Breast epithelium (tissue), 4 donors: ENCODE measurements at regions not wholly inside any gene's neighbourhood (a gene's known extent, or its start where the extent isn't known, plus 50 kb on each side); places are given as distances from the start of the nearest gene placed in this dataset.

Experiments
- DNase-seq, 2 donors: peaks; one replicate each; pipeline ENCODE4 v3.0.0-alpha.2; 2019; ENCODE audit warnings: low spot score in 2 of 2
- H3K27ac ChIP-seq, 2 donors: fragments of 200-600 bp; sonication (generic) in 1 of 2; one replicate each; pipeline ENCODE4 v1.5.1; 2016 to 2019; ENCODE audit warnings: mild to moderate bottlenecking in 1 of 2
- H3K27me3 ChIP-seq, 2 donors: fragments of 200-600 bp; sonication (generic) in 1 of 2; one replicate each; pipeline versions ENCODE4 v1.5.1 to v1.6.0; 2017 to 2019; ENCODE audit warnings: control low read depth in 1 of 2, mild to moderate bottlenecking in 1 of 2
- H3K36me3 ChIP-seq: fragments of 200-600 bp; one replicate; pipeline ENCODE4 v1.5.1; 2019
- H3K4me1 ChIP-seq, 2 donors: fragments of 200-600 bp; sonication (generic); one replicate each; pipeline ENCODE4 v1.5.1; 2016 to 2019; ENCODE audit warnings: control low read depth in 1 of 2
- H3K4me3 ChIP-seq, 3 donors: fragments of 200-600 bp; sonication (generic); 1 replicate in 2 of 3; 2 replicates in 1 of 3; pipeline ENCODE4 v1.5.1; 2016 to 2019; ENCODE audit warnings: mild to moderate bottlenecking in 3 of 3, moderate library complexity in 2 of 3
- H3K9me3 ChIP-seq, 2 donors: fragments of 200-600 bp; sonication (generic) in 1 of 2; one replicate each; pipeline ENCODE4 v1.5.1; 2016 to 2019; ENCODE audit warnings: control low read depth in 1 of 2
- CTCF ChIP-seq, 3 donors: fragments of 450-650 bp; IDR thresholded peaks; one replicate each; pipeline ENCODE4 v1.5.1; 2016 to 2017; ENCODE audit warnings: antibody characterized with exemption in 3 of 3, mild to moderate bottlenecking in 3 of 3, moderate library complexity in 3 of 3
- POLR2A ChIP-seq: fragments of 450-650 bp; IDR thresholded peaks from one replicate; pipeline ENCODE4 v1.6.1; 2016; ENCODE audit warnings: antibody characterized with exemption, mild to moderate bottlenecking, moderate library complexity
- POLR2AphosphoS5 ChIP-seq, 3 donors: sonication (generic); formaldehyde crosslinking; IDR thresholded peaks; one replicate each; pipeline ENCODE4 v1.6.1; 2017; ENCODE audit warnings: antibody characterized with exemption in 3 of 3
- intact Hi-C: fragments of 100-400 bp; cut with DNase I; formaldehyde crosslinking; loops from one replicate; pipeline ENCODE4 v1.15.1; 2023; ENCODE audit warnings: low total_unique reads

- Histone ChIP-seq H3K27ac (peak overlapping the region in 1 of 2 donors; percentile 10), H3K36me3 (no peaks in the 10 kb centered on the region), H3K4me3 (no peak overlapping the region), H3K9me3 (no peaks in the 10 kb centered on the region), H3K4me1 (no peaks in the 10 kb centered on the region), H3K27me3 (no peaks in the 10 kb centered on the region)
- DNase-seq = no peak
- no peak for TF ChIP-seq CTCF (IDR thresholded peaks at IDR 0.05)
- no peak for TF ChIP-seq POLR2A
- TF ChIP-seq POLR2AphosphoS5 (IDR thresholded peaks at IDR 0.05) = no peak
- intact Hi-C loops = no loop called here
These were observed 143.8 kb upstream of the CELF2 start for GRCh38 chr10:10873915-10874314.

GRCh38 chr10:10878963-10879362 is 138.7 kb upstream of the CELF2 start:
- no peaks in the 10 kb centered on the region for H3K27me3 ChIP-seq
- intact Hi-C loops = no loop called here
- H3K36me3 ChIP-seq = no peaks in the 10 kb centered on the region
- no peak for DNase-seq
- no peaks in the 10 kb centered on the region for H3K4me1 ChIP-seq
- H3K9me3 ChIP-seq = peaks cover 0 to 6% of the 10 kb centered on the region in 2 donors
- no peak overlapping the region for H3K4me3 ChIP-seq
- TF ChIP-seq POLR2AphosphoS5 (IDR thresholded peaks at IDR 0.05) = no peak
- TF ChIP-seq CTCF (IDR thresholded peaks at IDR 0.05) = no peak
- no peak for TF ChIP-seq POLR2A
- no peak overlapping the region for H3K27ac ChIP-seq

- intact Hi-C loops = no loop called here
These were observed 136.4 kb upstream of the CELF2 start for GRCh38 chr10:10881117-10881813.

GRCh38 chr10:10883737-10884136 is 133.9 kb upstream of the CELF2 start:
- DNase-seq = no peak
- H3K4me3 ChIP-seq = no peak overlapping the region
- TF ChIP-seq POLR2A (no peak), CTCF (IDR thresholded peaks at IDR 0.05) (no peak), POLR2AphosphoS5 (IDR thresholded peaks at IDR 0.05) (no peak)

More at GRCh38 chr10:10881117-10881813, 136.4 kb upstream of the CELF2 start:
- H3K36me3 ChIP-seq = no peaks in the 10 kb centered on the region
- DNase-seq = no peak
- peaks cover 7 to 11% of the 10 kb centered on the region in 2 donors for H3K9me3 ChIP-seq
- no peak for TF ChIP-seq POLR2AphosphoS5 (IDR thresholded peaks at IDR 0.05)
- no peak for TF ChIP-seq POLR2A
- TF ChIP-seq CTCF (IDR thresholded peaks at IDR 0.05) = no peak
- H3K27me3 ChIP-seq = no peaks in the 10 kb centered on the region
- no peak overlapping the region for H3K27ac ChIP-seq
- no peaks in the 10 kb centered on the region for H3K4me1 ChIP-seq
- no peak overlapping the region for H3K4me3 ChIP-seq

GRCh38 chr10:10886861-10887531 is 130.7 kb upstream of the CELF2 start:
- no peaks in the 10 kb centered on the region for H3K27me3 ChIP-seq
- no peaks in the 10 kb centered on the region for H3K36me3 ChIP-seq
- no peak for TF ChIP-seq POLR2A
- TF ChIP-seq POLR2AphosphoS5 (IDR thresholded peaks at IDR 0.05) = no peak
- TF ChIP-seq CTCF (IDR thresholded peaks at IDR 0.05) = no peak
- no peak for DNase-seq
- intact Hi-C loops = no loop called here
- peaks cover 7 to 11% of the 10 kb centered on the region in 2 donors for H3K9me3 ChIP-seq
- no peak overlapping the region for H3K4me3 ChIP-seq
- H3K4me1 ChIP-seq = no peaks in the 10 kb centered on the region
- H3K27ac ChIP-seq = no peak overlapping the region

More at GRCh38 chr10:10883737-10884136, 133.9 kb upstream of the CELF2 start:
- intact Hi-C loops = no loop called here
- Histone ChIP-seq H3K9me3 (peaks cover 7 to 11% of the 10 kb centered on the region in 2 donors), H3K36me3 (no peaks in the 10 kb centered on the region), H3K4me1 (no peaks in the 10 kb centered on the region), H3K27me3 (no peaks in the 10 kb centered on the region), H3K27ac (no peak overlapping the region)
